ENCODE measurements at regions not wholly inside any gene's neighbourhood (a gene's known extent, or its start where the extent isn't known, plus 50 kb on each side); places are given as distances from the start of the nearest gene placed in this dataset.

DNA sequence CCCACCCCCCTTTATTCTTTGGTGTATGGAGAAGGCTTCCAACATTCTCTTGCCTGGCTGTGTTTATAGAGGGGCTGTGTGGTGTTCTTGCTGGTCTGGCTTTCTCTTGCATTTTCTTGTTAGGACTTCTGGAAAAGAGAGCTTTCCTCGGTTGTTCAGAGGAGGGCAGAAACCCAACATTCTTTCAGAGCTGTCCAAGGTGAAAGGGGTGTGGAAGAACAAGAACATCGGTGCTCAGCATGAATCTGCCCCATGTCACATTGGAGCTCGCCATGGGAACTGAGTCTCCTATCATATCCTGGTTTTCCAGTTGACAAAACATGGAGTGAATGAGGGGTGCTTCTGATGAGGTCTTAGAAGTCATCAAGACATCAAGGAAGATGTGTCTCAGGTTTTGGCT lies 281.8 kb downstream of the RNF144B start:
- no peak for TF ChIP-seq CTCF (conservative IDR thresholded peaks at IDR 0.05; ENCODE audit: low read depth, low read length)
- TF ChIP-seq EZH2 (IDR thresholded peaks at IDR 0.05; ENCODE audit: low read length, unreplicated experiment): no peak

Data from PC-3 (cell line).